GM12873 (cell line): ENCODE measurements at regions not wholly inside any gene's neighbourhood (a gene's known extent, or its start where the extent isn't known, plus 50 kb on each side); places are given as distances from the start of the nearest gene placed in this dataset.

Experiments
- CTCF ChIP-seq: IDR thresholded peaks from 2 replicates; pipeline ENCODE4 v1.5.1; 2012; ENCODE audit warnings: low read depth, mild to moderate bottlenecking, moderate library complexity, low read length, control low read depth; ENCODE audit not compliant: insufficient read depth; ENCODE audit errors: missing control alignments

GRCh38 chr3:124131158-124131557, 139.2 kb upstream of the ROPN1 start:
- TF ChIP-seq CTCF = no peak

- no peak for TF ChIP-seq CTCF
These were observed 139.7 kb upstream of the ROPN1 start for GRCh38 chr3:124131580-124131979.

- no peak for TF ChIP-seq CTCF
These were observed 140.9 kb upstream of the ROPN1 start for GRCh38 chr3:124132813-124133212.

- no peak for TF ChIP-seq CTCF
These were observed 141.5 kb upstream of the ROPN1 start for GRCh38 chr3:124133366-124133940.

GRCh38 chr3:124137216-124137615, 145.3 kb upstream of the ROPN1 start:
- no peak for TF ChIP-seq CTCF

- no peak for TF ChIP-seq CTCF
These were observed 146.2 kb upstream of the ROPN1 start for GRCh38 chr3:124138148-124138547.

GRCh38 chr3:124140746-124141145, 148.8 kb upstream of the ROPN1 start:
- no peak for TF ChIP-seq CTCF

GRCh38 chr3:124142389-124142970, 150.6 kb upstream of the ROPN1 start:
- TF ChIP-seq CTCF = no peak
